Activated CD4-positive, alpha-beta T cell treated with anti-CD3 and anti-CD28 coated beads, Interleukin-2, amount 50 U/mL, for 1 hour (primary cell): ENCODE measurements at regions not wholly inside any gene's neighbourhood (a gene's known extent, or its start where the extent isn't known, plus 50 kb on each side); places are given as distances from the start of the nearest gene placed in this dataset.
A peak's percentile ranks its signal among the peaks of the same experiment; 100 is the strongest.
"Not testable (repeated sequence)": the region's sequence is repeated elsewhere in the genome, so short reads cannot be mapped to it uniquely, and the experiment has no call there.

ENCODE experiments used
- DNase-seq: peaks from one replicate; pipeline ENCODE4 v3.0.0-alpha.2; 2020

DNA sequence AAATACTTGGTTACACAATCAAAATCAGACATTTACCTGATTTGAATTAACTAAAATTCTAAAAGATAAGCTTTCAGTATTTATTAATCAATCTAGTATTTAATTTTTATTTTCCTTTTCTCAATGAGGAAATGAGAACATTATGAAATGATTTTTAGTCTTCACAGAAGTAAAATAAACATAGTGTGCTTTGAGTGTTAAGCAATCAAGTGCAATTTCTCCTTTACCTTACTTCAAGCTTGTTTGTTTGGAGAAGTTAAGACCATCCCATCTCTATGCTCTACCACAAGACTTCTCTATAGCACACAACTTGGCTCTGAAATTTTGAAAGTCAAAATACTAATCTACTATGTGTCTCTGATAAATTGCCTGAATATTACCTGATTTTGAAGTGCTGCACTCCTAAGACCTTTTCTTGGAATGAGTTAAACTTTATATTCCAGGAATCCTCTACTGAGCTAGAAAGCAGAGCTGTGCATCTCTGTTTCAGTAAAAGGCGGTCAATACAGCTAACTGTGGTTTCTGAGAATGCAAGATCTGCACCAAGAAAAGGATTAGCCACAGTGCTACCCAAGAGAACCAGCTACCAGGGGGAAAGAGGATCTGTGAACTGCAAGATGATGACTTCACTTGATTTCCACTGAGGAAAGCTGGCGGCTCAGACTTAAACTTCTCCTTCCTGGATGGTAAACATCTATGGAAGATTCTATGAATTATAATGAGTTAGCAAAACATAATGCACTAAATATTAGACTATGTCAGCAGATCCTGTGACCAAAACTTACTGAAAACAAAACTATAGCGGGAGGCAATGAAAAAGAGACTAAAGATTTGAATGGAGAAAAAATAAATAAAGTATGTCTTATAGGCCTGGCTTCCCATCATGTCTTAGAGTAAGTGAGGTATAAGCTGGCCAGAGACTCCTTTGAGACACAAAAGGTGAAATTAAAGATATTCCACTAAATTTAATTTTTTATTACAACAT lies 358.7 kb downstream of the TUBA3C start:
- not testable (repeated sequence) for DNase-seq

DNA sequence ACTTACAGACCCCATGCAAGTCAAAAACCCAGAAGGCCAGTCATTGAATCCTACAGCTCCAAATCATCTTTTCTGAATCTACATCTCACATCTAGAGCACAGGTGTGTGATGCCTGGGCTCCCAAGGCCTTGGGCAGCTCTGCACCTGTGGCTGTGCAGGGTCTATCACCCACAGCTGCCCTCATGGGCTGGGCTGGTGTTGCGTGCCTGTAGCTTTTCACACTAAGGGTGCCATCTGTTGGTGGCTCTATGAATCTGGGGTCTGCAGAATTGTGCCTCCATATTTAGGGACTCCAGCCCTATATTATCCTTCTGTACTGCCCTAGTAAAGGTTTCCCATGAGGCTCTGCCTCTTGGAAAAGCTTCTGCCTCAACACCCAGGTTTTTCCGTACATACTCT lies 407.6 kb downstream of the TUBA3C start:
- not testable (repeated sequence) for DNase-seq

DNA sequence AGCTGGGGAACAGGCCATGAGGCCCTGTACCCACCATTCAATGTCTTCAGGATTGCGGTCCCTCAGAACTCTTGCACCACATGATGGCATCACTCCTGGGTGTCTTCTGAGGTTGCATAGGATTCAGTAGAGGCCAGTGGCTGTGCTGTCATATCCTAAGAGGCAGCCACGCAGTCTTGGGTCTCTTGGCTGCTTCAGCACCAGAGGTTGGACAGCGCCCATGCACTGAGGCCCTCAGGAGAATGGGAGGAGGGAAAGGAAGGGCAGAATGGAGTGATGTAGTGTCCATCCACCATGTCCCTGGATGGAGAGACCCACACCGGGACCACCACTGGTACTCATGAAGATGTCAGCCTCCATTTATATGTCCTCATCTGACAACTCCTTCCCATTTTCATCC lies 439.9 kb downstream of the TUBA3C start:
- not testable (repeated sequence) for DNase-seq

DNA sequence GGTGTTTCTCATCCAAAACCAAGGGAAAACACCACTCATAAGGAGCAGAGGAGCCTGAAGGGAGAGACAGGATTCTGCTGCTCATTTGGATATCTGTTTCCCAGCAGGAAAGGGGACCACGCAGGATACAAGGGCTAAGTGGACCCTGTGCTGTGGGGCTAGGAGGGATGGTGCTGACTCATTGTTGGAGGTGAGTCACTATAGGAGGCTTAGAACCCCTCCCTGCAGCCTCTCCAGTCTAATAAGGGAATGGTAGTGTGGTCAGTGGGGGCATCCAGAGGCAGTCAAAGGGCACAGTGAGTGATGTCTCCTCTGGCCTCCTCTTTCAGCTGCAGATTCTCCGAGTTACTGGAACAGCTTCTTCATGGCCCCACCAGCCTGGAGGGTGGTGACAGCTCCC lies 442.3 kb downstream of the TUBA3C start:
- no peak for DNase-seq

DNA sequence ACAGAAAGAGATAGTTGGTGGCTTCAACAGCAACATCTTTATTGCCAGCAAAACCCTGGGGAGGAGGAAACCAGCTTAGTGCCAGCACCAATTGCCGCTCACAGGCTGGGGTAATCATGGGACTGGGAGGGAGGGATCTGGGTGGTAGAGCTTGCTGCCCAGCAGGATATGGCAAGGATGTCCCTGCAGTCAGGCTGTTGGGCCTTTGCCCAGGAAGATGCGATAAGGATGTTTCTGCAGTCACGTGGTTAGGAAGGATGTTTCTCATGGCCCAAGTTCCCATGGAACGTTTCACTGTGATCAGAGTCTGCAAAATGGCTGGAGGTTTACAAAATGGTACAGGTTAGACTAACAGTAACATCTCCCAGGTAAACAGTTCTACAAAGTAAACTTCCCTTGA lies 443.5 kb downstream of the TUBA3C start:
- DNase-seq: not testable (repeated sequence)

DNA sequence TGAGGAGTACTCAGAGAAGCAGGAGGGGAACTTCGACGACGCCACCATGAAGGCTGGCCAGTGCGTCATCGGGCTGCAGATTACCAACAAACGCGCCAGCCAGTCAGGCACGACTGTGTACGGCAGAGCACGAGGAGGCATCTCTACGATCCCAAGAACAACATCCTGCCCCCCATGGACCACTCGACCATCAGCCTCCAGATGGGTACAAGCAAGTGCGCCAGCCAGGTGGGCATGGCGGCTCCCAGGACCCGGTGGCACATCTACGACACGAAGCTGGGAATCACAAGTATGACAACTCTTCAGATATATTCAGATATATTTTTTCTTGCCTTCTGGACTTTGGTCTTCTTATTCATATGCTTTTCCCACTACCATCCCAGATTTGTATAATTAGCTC lies 454.5 kb downstream of the TUBA3C start:
- not testable (repeated sequence) for DNase-seq

DNA sequence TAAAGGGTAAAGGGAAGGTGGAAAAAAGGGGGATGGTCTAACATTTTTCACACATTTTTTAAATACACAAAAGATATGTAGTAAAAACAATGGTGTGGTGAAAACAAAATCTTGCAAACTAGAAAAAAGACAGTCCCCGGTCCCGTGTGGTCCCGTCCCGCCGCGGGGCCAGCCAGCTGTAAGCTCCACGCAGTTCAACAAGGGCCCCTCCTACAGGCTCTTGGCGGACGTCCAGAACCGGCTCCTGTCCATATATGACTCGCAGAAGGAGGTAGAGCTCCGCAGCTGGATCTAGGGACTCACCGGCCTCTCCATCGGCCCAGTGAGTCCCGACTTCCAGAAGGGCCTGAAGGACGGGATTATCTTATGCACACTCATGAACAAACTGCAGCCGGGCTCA lies 455.1 kb downstream of the TUBA3C start:
- DNase-seq: not testable (repeated sequence)

GRCh38 chr13:18725242-18725822 lies 456.3 kb downstream of the TUBA3C start:
- DNase-seq: not testable (repeated sequence)

- DNase-seq: no peak
Measured at GRCh38 chr13:18714889-18715288, 466.7 kb downstream of the TUBA3C start.

DNA sequence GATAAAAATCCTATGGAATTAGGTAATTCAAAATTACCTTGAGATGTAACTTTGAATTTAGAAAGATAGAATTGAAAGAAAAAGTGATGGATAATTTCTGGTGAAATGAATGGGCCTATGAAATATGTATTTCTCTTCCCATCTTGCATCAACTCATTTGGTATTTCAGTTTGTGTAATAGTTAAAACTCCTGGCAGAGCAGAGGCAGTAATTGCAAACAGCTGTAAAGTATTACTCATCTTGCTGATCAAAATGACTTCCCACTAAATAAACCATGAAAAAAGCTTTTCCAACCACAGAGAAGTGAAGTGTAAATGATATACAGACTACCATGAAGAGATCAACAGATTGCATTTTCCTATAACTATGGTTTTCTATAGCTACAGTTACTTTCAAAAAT lies 471.0 kb downstream of the TUBA3C start:
- DNase-seq: not testable (repeated sequence)

- DNase-seq: not testable (repeated sequence)
Measured at GRCh38 chr13:18706538-18706937, 475.1 kb downstream of the TUBA3C start.

DNA sequence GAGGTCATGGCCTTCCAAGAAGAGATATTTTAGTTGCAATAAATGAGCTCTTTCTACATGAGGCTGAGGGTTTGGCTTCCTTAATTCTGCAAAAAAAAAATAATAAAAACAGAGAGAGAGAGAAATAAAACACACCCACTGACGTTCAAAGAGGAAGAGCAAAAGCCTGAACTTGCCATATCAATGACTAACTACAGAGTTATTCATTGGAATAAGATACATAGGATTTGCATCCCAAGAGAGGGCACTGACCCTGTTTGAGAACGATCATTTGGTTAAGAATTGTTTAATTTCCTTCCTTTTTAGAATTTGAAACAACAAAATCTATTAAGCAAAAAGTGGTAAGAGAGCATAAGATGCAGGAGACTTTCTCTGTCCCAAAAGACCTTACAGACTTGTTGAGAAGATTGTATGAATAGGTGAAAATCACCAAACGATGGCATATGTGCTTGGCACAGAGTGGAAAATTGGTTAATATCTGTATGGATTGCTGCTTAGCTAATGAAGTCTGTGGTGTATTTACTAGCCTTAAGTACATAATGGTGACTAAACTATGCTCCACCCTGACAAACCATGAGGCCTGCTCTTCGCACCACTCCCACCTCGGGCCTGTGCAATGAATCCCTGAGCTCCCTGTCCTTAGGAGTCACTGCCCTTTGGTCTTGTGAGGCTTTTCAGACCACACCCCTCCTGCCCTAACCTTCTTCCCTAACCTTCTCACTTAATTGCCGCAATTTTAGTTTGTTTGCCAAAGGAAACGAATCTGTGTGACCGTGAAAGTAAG lies 479.0 kb downstream of the TUBA3C start:
- not testable (repeated sequence) for DNase-seq

GRCh38 chr13:18698332-18698731 lies 483.3 kb downstream of the TUBA3C start:
- not testable (repeated sequence) for DNase-seq

DNA sequence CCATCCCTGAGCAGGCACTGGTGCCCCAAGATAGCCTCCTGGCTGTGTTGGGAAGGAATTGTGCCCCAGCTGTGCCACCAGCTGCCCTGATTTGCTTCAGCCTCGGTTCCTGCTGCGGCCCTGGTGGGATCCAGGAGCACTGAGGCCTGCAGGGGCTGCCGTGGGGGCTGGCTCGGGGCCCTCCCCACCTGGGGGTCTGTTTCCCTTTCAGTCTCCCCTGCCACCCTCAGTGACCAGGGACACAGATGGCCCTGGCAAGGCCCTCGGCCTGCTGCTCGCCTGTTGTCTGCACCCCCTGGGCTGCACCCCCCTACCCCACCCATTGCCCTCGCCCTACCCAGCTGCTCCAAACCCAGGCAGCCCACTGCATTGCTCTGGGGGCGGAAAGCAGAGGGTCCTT lies 483.8 kb downstream of the TUBA3C start:
- not testable (repeated sequence) for DNase-seq

- DNase-seq: not testable (repeated sequence)
Measured at GRCh38 chr13:18697221-18697620, 484.4 kb downstream of the TUBA3C start.

DNA sequence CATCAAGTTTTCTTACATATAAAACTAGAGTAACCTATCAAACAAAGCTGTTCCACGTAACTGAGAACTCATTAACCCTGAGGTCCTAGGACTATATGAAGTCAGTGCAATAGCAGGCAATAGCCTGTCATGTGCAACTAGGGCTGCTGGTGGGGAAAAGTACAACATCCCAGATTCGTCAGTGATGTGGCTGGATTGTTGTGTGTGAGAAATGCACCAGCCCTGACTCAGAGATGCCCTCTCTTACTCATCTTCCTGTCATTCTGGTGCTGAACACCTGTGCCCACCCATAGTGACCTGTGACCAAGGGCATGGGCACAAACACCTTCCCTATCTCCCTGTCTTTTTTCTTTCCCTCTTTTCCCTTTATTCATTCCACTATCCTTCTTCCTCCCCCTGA lies 504.2 kb downstream of the TUBA3C start:
- not testable (repeated sequence) for DNase-seq

DNA sequence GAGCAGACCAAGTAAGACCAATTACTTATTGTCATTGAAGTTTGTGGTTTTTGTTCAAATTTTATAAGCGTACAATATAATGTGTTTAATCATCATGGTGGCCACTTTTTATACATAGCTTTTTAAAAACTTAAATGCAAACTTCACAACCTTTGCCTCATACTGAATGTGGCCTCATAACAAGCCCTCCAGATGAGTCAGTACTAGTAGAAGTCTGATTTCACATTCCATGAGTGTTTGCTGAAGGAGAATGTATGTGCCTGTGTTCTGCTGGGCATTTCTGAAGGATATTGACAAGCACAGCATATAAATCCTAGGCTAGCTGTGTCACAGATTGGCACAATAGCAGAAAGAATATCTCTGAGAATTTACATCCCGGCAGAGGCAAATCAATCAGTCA lies 506.4 kb downstream of the TUBA3C start:
- DNase-seq: not testable (repeated sequence)

GRCh38 chr13:18673794-18674193 lies 507.8 kb downstream of the TUBA3C start:
- DNase-seq: not testable (repeated sequence)

DNA sequence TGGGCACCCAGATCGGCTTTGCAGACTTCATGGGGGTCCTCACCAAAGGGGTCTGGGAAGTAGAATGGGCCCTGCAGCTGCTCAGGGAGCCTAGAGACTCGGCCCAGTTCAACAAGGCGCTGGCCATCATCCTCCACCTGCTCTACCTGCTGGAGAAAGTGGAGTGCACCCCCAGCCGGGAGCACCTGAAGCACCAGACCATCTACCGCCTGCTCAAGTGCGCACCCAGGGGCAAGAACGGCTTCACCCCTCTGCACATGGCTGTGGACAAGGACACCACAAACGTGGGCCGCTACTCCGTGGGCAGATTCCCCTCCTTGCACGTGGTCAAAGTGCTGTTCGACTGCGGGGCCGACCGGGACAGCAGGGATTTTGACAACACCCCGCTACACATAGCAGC lies 515.0 kb downstream of the TUBA3C start:
- DNase-seq: not testable (repeated sequence)

DNA sequence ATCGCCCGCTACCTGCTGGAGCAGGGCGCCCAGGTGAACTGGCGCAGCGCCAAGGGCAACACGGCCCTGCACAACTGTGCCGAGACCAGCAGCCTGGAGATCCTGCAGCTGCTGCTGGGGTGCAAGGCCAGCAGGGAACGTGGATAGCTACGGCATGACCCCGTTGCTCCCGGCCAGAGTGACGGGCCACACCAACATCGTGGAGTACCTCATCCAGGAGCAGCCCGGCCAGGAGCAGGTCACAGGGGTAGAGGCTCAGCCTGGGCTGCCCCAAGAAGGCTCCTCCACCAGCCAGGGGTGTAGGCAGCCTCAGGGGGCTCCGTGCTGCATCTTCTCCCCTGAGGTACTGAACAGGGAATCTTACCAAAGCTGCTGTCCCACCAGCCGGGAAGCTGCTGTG lies 515.9 kb downstream of the TUBA3C start:
- not testable (repeated sequence) for DNase-seq

GRCh38 chr13:18665124-18665523 lies 516.5 kb downstream of the TUBA3C start:
- DNase-seq: not testable (repeated sequence)

DNA sequence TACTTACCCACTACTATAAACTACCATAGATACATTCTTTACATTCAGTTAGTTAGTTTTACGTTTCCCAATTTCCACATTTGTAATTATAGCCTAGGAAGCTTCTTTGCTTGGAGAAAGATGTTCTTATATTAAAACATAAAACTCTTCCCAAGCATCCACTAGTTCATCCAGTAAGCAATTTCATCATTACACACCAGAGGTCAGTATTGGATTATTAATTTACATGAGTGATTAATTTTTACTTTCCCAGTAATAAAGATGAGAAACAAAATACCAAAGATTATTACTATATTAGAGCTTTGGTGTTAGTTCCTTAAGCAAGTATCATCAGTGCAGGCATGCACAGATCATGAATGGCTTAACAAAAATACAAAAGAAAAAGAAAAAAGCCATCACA lies 518.4 kb downstream of the TUBA3C start:
- DNase-seq: not testable (repeated sequence)

GRCh38 chr13:18643644-18644172 lies 537.9 kb downstream of the TUBA3C start:
- DNase-seq: peak; percentile 26
